Esophagus muscularis mucosa (tissue), 3 donors: ENCODE measurements at regions not wholly inside any gene's neighbourhood (a gene's known extent, or its start where the extent isn't known, plus 50 kb on each side); places are given as distances from the start of the nearest gene placed in this dataset.

Source experiments
- CTCF ChIP-seq, 3 experiments: fragments of 200-600 bp in 2 of 3; fragments of 450-650 bp in 1 of 3; sonication (generic) in 2 of 3; IDR thresholded peaks; one replicate each; pipeline ENCODE4 v1.5.1; 2017 to 2019; ENCODE audit warnings: antibody characterized with exemption in 3 of 3, mild to moderate bottlenecking in 2 of 3, moderate library complexity in 1 of 3
- POLR2A ChIP-seq: fragments of 450-650 bp; IDR thresholded peaks from one replicate; pipeline ENCODE4 v1.6.1; 2017; ENCODE audit warnings: antibody characterized with exemption, moderate library complexity, mild to moderate bottlenecking, low read depth

- TF ChIP-seq CTCF (IDR thresholded peaks at IDR 0.05) (no peak), POLR2A (no peak)
Measured at GRCh38 chr18:47716632-47717185, 213.8 kb downstream of the SMAD2 start.
